Endothelial cell of umbilical vein (primary cell): ENCODE measurements at regions not wholly inside any gene's neighbourhood (a gene's known extent, or its start where the extent isn't known, plus 50 kb on each side); places are given as distances from the start of the nearest gene placed in this dataset.

Source experiments
- EZH2 ChIP-seq: IDR thresholded peaks from 2 replicates; pipeline ENCODE4 v1.6.1; 2012; ENCODE audit warnings: borderline replicate concordance, low read depth, mild to moderate bottlenecking, moderate library complexity, low read length, inconsistent platforms; ENCODE audit not compliant: severe bottlenecking
- FOS ChIP-seq: IDR thresholded peaks from 2 replicates; pipeline ENCODE4 v1.6.1; 2011; ENCODE audit warnings: mild to moderate bottlenecking, low read length, moderate library complexity, borderline replicate concordance; ENCODE audit not compliant: insufficient read depth
- GATA2 ChIP-seq: IDR thresholded peaks from 2 replicates; pipeline ENCODE4 v1.7.0; 2011; ENCODE audit warnings: low read depth, mild to moderate bottlenecking, moderate library complexity, mixed read lengths, low read length; ENCODE audit not compliant: insufficient read length, insufficient read depth
- POLR2A ChIP-seq: IDR thresholded peaks from 2 replicates; pipeline ENCODE4 v1.6.1; 2012; ENCODE audit warnings: low read depth, mild to moderate bottlenecking, control low read depth, low read length

GRCh38 chr11:15419696-15420095 lies 305.0 kb downstream of the INSC start:
- TF ChIP-seq EZH2 (no peak), GATA2 (no peak), FOS (no peak), POLR2A (no peak)
